ENCODE measurements at regions not wholly inside any gene's neighbourhood (a gene's known extent, or its start where the extent isn't known, plus 50 kb on each side); places are given as distances from the start of the nearest gene placed in this dataset.
"Not testable (repeated sequence)": the region's sequence is repeated elsewhere in the genome, so short reads cannot be mapped to it uniquely, and the experiment has no call there.

GRCh38 chr22:49462291-49462690 is 365.4 kb downstream of the BRD1 start:
- 80 to 94% (median 91%) methylated on average over 13 of the region's 13 CpGs for WGBS, 3 donors
- H3K27ac ChIP-seq (ENCODE audit: low read depth, low read length): no peak overlapping the region

- WGBS, 3 donors: 83 to 96% (median 89%) methylated on average over 19 of the region's 19 CpGs
- H3K27ac ChIP-seq (ENCODE audit: low read depth, low read length): no peak overlapping the region
Observed at GRCh38 chr22:49461674-49462073, 366.0 kb downstream of the BRD1 start.

DNA sequence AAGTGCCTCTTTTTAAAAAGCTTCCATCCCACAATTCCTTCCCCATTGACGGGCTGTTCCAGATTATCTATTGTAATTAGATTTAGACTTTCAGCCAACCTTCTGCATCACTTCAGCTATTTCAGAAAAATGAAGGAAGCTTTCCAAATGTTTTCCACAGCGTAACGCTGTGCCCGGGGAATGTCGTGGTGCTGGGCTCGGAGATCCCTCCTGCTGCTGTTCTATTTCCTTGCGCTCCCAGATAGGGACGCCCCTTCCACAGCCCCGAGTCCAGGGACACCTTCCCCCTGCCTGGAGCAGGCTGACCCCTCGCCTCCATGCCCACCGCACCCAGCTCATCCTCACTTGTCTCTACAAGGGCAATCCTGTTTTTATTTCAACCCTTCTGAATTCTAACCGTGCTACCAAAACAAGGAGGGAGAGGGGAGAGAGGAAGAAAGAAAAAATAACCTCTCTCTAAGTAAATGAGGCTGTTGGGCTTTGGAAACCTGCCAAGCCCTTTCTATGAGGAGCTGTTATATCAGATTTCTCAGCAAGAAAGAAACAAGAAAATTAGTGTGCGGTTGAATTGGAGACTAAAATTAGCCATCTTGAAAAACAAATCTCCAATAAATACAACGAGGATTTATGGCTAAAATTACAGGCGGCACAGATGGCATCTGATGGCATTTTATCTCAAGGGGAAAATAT is 366.9 kb downstream of the BRD1 start:
- WGBS, 3 donors: 40 to 43% (median 42%) methylated on average over 15 of the region's 15 CpGs
- no peak overlapping the region for H3K27ac ChIP-seq (ENCODE audit: low read depth, low read length)

- 55 to 63% (median 55%) methylated on average over 5 of the region's 5 CpGs for WGBS, 3 donors
- H3K27ac ChIP-seq (ENCODE audit: low read depth, low read length): no peak overlapping the region
Observed at GRCh38 chr22:49460091-49460490, 367.6 kb downstream of the BRD1 start.

GRCh38 chr22:49458708-49459099 is 369.0 kb downstream of the BRD1 start:
- 84 to 91% (median 91%) methylated on average over 12 to 15 of the region's 15 CpGs for WGBS, 3 donors

DNA sequence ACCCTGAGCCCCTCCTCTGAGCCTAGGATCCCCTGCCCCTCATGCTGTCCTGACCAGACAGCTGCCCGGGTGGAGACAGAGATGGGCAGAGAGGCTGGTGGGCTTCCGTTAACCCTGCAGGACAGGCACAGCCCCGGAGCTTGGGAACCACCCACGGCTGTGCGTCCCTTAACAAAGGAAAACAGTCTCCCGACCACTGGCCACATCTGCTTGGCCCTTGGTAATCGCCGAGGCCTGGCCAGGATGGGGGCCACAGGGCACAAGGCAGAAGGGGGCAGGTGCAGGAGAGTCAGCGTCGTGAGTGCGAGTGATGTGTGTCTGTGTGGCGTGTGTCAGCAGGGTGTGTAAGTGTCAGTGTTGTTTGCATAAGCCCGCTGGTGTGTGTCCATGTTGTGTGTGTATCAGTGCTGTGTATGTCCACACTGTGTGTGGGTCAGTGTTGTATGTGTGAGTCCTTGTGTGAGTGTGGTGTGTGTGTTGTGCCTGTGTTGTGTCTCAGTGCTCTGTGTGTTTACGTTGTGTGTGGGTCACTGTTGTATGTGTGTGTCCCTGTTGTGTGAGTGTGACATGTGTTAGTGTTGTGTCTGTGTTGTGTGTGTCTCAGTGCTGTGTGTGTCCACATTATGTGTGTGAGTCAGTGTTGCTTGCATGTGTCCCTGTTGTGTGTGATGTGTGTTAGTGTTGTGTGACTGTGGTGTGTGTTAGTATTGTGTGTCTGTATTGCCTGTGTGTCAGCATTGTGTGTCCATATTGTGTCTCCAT is 369.5 kb downstream of the BRD1 start:
- 72 to 88% (median 87%) methylated on average over 14 of the region's 14 CpGs for WGBS, 3 donors
- no peak overlapping the region for H3K27ac ChIP-seq (ENCODE audit: low read depth, low read length)

More at GRCh38 chr22:49458708-49459099, 369.0 kb downstream of the BRD1 start:
- no peak overlapping the region for H3K27ac ChIP-seq (ENCODE audit: low read depth, low read length)

- 37 to 58% (median 39%) methylated on average over 17 of the region's 17 CpGs for WGBS, 3 donors
- no peak overlapping the region for H3K27ac ChIP-seq (ENCODE audit: low read depth, low read length)
Observed at GRCh38 chr22:49457146-49457545, 370.5 kb downstream of the BRD1 start.

- no peak overlapping the region for H3K27ac ChIP-seq (ENCODE audit: low read depth, low read length)
- WGBS, 3 donors: 46 to 62% (median 55%) methylated on average over 11 of the region's 11 CpGs
Observed at GRCh38 chr22:49455595-49455994, 372.1 kb downstream of the BRD1 start.

- H3K27ac ChIP-seq (ENCODE audit: low read depth, low read length): no peak overlapping the region
- WGBS, 3 donors: 78 to 85% (median 80%) methylated on average over 7 of the region's 7 CpGs
Observed at GRCh38 chr22:49454726-49455125, 372.9 kb downstream of the BRD1 start.

DNA sequence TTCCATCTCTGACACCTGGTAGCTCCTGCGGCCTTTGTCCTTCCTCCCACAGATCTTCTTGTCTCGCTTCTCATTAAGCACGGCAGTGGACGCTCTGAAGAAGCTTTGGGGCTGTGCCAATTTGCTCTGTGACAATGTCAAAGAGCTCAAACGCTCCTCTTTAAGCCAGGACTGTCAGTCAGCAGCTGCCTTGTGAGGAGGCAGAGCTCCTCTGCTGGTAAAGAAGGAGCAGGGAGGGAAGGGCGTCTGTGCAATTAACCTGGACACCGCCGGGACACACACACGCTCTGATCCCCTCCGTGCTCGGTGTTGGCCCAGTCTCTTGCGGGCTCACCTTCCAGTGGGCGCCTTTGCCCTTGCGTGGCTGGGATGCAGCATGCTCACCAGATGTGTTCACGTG is 373.9 kb downstream of the BRD1 start:
- 59 to 84% (median 78%) methylated on average over 15 of the region's 15 CpGs for WGBS, 3 donors
- no peak overlapping the region for H3K27ac ChIP-seq (ENCODE audit: low read depth, low read length)

DNA sequence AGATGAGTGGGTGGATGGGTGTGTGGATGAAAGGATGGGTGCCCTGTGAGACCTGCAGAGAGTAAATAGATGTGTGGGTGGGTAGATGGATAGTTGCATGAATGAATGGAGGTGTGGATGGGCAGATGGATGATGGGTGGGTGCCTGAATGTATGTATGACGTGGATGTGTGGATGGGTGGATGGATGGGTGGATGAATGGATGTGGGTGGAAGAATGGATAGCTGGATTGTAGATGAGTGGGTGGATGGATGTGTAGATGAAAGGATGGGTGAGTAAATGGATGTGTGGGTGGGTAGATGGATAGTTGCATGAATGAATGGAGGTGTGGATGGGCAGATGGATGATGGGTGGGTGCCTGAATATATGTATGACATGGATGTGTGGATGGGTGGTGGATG is 374.7 kb downstream of the BRD1 start:
- 48 to 89% (median 86%) methylated on average over 1 of the region's 1 CpG for WGBS, 3 donors
- H3K27ac ChIP-seq (ENCODE audit: low read depth, low read length): not testable (repeated sequence)

DNA sequence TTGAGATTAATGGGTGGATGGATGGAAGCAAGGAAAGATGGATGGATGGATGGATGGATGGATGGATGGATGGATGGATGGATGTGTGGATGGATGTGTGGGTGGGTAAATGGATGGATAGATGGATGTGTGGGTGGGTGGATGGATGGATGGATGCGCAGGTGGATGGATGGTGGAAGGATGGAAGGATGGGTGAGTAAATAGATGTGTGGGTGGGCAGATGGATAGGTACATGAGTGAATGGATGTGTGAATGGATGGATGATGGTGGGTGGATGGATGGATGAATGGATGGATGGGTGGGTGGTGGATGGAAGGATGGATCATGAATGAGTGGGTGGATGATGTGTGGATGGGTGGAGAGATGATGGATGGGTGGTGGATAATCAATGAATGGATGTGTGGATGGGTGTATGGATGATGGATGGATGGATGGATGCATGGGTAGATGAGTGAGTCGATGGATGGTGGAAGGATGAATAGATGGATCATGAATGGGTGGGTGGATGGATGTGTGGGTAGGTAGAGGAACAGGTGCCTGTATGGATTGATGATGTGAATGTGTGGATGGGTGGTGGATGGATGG is 375.2 kb downstream of the BRD1 start:
- no peak overlapping the region for H3K27ac ChIP-seq (ENCODE audit: low read depth, low read length)
- WGBS, 3 donors: 95 to 97% (median 96%) methylated on average over 2 of the region's 2 CpGs

DNA sequence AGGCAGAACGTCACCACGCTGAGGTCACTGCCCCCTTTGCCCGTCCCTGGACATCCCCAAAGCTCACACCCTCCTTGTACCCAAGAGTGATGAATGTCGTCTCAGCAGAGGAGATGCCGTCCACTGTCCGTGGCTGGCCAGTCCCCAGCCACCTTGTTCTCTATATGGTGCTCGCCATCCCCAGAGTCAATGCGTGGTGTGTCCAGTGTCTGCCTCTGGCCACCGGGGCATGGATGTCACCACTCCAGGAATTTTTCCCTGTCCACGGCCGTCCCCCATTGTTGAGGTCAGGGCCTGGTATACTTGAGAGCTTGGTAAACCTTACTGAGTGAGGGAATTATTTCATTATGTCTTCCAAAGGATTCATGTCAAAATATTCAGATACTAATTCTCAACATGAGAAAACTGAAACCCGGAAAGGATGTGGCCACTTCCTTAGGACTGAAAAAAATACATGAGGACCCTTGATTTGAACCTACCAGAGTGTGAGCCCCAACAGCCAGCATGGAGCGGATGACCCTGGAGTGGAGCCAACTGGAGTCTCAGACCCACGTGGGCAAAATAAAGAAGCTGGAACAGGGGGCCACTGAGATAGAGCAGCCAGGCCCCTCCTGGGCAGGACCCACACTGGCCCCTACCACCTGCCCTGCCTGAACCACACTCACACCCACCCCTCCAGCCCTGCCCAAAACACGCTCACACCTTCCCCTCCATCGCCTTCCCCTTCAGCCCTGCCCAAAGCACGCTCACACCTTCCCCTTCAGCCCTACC is 376.4 kb downstream of the BRD1 start:
- 45 to 58% (median 54%) methylated on average over 15 to 17 of the region's 17 CpGs for WGBS, 3 donors

GRCh38 chr22:49450498-49450897 is 377.2 kb downstream of the BRD1 start:
- 3 to 12% (median 4%) methylated on average over 9 of the region's 9 CpGs for WGBS, 3 donors
- no peak overlapping the region for H3K27ac ChIP-seq (ENCODE audit: low read depth, low read length)

More for the DNA sequence above, 376.4 kb downstream of the BRD1 start:
- H3K27ac ChIP-seq (ENCODE audit: low read depth, low read length): no peak overlapping the region

DNA sequence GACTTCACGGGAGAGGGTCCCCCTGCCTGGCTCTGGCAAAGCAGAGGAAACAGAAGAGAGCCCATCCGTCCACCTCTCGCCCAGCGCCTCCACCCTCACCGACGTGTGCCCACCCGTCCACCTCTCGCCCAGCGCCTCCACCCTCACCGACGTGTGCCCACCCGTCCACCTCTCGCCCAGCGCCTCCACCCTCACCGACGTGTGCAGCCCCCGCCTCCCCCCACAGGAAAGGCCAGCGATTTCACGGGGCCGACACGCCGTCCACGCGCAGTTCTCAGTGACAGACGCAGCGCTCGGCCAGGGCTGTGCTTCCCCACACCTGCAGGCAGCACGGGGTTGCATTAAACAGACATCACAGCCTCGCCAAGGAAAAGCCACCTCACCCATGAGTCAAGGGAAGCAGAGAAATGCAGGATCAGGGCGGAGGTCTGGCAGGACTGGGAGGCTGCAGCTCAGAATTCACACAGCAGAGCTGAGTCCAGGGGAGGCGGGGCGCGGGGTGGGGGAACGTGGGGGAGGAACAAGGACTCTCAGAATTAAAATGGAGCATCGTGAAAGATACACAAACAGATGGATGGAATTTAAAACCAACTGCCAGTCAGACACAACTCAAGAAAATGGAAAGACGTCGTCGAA is 377.7 kb downstream of the BRD1 start:
- no peak overlapping the region for H3K27ac ChIP-seq (ENCODE audit: low read depth, low read length)
- WGBS, 3 donors: 15 to 22% (median 19%) methylated on average over 35 to 38 of the region's 38 CpGs

- no peak overlapping the region for H3K27ac ChIP-seq (ENCODE audit: low read depth, low read length)
- WGBS, 3 donors: 57 to 69% (median 60%) methylated on average over 16 of the region's 16 CpGs
Observed at GRCh38 chr22:49449377-49449776, 378.3 kb downstream of the BRD1 start.

DNA sequence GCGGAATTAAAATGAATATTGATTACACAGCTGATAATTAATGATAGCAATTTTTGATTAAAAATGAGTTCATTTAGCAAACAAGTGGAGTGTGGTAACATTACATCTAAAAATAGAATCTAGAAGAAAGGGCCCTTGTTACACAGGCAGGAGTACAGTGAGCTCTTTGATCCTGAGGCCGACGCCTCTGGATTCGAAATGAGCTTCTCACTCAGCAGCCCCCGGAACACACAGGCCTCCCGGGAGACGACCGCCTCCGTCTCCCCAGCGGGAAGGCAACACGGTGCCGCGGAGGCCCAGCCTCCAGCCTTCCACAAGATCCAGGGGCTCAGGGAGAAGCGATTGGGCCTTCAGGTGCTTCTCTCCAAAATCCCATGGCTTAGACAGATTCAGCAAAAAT is 379.1 kb downstream of the BRD1 start:
- WGBS, 3 donors: 19 to 75% (median 59%) methylated on average over 14 of the region's 14 CpGs
- no peak overlapping the region for H3K27ac ChIP-seq (ENCODE audit: low read depth, low read length)

- WGBS, 3 donors: 70 to 92% (median 82%) methylated on average over 13 of the region's 13 CpGs
- H3K27ac ChIP-seq (ENCODE audit: low read depth, low read length): no peak overlapping the region
Observed at GRCh38 chr22:49447837-49448236, 379.8 kb downstream of the BRD1 start.
